Liver (tissue), 3 donors: ENCODE measurements at regions not wholly inside any gene's neighbourhood (a gene's known extent, or its start where the extent isn't known, plus 50 kb on each side); places are given as distances from the start of the nearest gene placed in this dataset.

Experiments used
- ATF3 ChIP-seq: IDR thresholded peaks from 2 replicates; pipeline ENCODE4 v1.6.1; 2016; ENCODE audit warnings: antibody characterized with exemption
- CTCF ChIP-seq: fragments of 150-350 bp; IDR thresholded peaks from 2 replicates; pipeline ENCODE4 v1.5.1; 2017; ENCODE audit warnings: improper control_type of control experiment, low read depth, low read length; ENCODE audit not compliant: missing input control
- EGR1 ChIP-seq, 2 donors: IDR thresholded peaks; 2 replicates each; pipeline ENCODE4 v1.6.1; 2016 to 2018; ENCODE audit warnings: antibody characterized with exemption in 2 of 2, low read depth in 2 of 2
- FOXA1 ChIP-seq: IDR thresholded peaks from 2 replicates; pipeline ENCODE4 v1.6.1; 2016; ENCODE audit warnings: antibody characterized with exemption
- FOXA2 ChIP-seq: IDR thresholded peaks from 2 replicates; pipeline ENCODE4 v1.6.1; 2016; ENCODE audit warnings: antibody characterized with exemption
- GABPA ChIP-seq, 2 donors: IDR thresholded peaks in 1 of 2; conservative IDR thresholded peaks in 1 of 2; 2 replicates each; pipeline ENCODE4 v1.6.1; 2016; ENCODE audit warnings: antibody characterized with exemption in 2 of 2, mild to moderate bottlenecking in 1 of 2, moderate library complexity in 1 of 2
- JUND ChIP-seq, 2 donors: IDR thresholded peaks; 2 replicates each; pipeline ENCODE4 v1.6.1; 2016; ENCODE audit warnings: antibody characterized with exemption in 2 of 2
- MAX ChIP-seq: IDR thresholded peaks from 2 replicates; pipeline ENCODE4 v1.6.1; 2016; ENCODE audit warnings: antibody characterized with exemption
- NR2F2 ChIP-seq: IDR thresholded peaks from 2 replicates; pipeline ENCODE4 v1.6.1; 2016; ENCODE audit warnings: antibody characterized with exemption
- SP1 ChIP-seq: IDR thresholded peaks from 2 replicates; pipeline ENCODE4 v1.6.1; 2018; ENCODE audit warnings: antibody characterized with exemption, mild to moderate bottlenecking
- TAF1 ChIP-seq: conservative IDR thresholded peaks from 2 replicates; pipeline ENCODE4 v1.6.1; 2016; ENCODE audit warnings: antibody characterized with exemption, mild to moderate bottlenecking
- YY1 ChIP-seq: IDR thresholded peaks from 2 replicates; pipeline ENCODE4 v1.6.1; 2016; ENCODE audit warnings: antibody characterized with exemption, mild to moderate bottlenecking
- TF ChIP-seq, protein P1 (sequence below): IDR thresholded peaks from 2 replicates; pipeline ENCODE4 v1.6.1; 2016; ENCODE audit warnings: antibody characterized with exemption
- donor health status: healthy.
- donor health status: healthy.

DNA sequence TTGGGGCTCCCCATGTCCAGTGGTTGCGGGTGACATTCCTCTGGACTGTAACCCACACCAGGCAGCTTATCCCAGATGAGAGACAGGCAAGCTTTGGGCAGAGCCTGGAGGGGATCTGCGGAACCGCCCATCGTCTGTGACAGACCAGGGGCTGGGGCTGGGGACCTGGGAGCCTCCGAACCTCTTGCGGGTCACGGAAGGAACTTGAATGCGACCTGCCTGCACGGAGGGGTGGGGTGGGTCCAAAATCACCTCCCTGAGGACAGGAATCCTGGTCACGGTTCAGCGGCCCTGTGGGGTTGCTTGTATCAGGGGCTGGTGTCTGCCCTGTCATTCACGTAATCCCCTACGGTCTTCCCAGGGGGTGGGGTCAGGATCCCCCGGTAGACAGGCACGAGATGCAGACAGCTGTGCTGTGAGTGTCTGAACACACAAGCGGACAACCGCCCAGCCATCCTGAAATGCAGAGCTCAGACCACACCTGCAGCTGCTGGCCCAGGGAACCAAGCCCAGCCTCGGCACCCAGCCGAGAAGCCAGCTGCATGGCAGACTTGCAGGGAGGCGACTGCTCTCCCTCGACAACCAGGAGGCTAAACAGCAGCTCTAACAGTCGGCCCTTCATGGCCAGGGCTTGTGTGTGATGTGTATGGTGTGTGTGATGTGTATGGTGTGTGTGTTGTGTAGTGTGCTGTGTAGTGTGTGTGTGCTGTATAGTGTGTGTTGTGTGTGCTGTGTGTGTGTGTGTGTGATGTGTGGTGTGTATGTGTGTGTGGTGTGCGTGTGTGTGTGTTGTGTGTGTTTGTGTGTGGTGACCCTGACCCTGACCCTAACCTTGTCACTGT, 105.9 kb upstream of the ADRA2C start:
- TF ChIP-seq CTCF (no peak), FOXA1 (no peak), EGR1 (IDR thresholded peaks at IDR 0.05; ENCODE audit: low read depth in 2 of 2) (no peak), GABPA (IDR thresholded peaks at IDR 0.05 in 1 of 2, conservative IDR thresholded peaks at IDR 0.05 in 1 of 2) (no peak), NR2F2 (no peak), SP1 (no peak), FOXA2 (no peak), JUND (IDR thresholded peaks at IDR 0.05) (no peak), ATF3 (no peak), YY1 (no peak), TAF1 (no peak), MAX (no peak)
- TF ChIP-seq, protein P1, sequence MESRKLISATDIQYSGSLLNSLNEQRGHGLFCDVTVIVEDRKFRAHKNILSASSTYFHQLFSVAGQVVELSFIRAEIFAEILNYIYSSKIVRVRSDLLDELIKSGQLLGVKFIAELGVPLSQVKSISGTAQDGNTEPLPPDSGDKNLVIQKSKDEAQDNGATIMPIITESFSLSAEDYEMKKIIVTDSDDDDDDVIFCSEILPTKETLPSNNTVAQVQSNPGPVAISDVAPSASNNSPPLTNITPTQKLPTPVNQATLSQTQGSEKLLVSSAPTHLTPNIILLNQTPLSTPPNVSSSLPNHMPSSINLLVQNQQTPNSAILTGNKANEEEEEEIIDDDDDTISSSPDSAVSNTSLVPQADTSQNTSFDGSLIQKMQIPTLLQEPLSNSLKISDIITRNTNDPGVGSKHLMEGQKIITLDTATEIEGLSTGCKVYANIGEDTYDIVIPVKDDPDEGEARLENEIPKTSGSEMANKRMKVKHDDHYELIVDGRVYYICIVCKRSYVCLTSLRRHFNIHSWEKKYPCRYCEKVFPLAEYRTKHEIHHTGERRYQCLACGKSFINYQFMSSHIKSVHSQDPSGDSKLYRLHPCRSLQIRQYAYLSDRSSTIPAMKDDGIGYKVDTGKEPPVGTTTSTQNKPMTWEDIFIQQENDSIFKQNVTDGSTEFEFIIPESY, result no peak
